BE2C (cell line): ENCODE measurements at regions not wholly inside any gene's neighbourhood (a gene's known extent, or its start where the extent isn't known, plus 50 kb on each side); places are given as distances from the start of the nearest gene placed in this dataset.

Source experiments
- DNase-seq: peaks from one replicate; pipeline ENCODE4 v3.0.0-alpha.2; 2020
- H3K27me3 ChIP-seq: fragments of 250-450 bp; sonication (Bioruptor Pico); 2 replicates; pipeline ENCODE4 v1.5.1; 2020; ENCODE audit warnings: mild to moderate bottlenecking
- H3K36me3 ChIP-seq: fragments of 250-450 bp; sonication (Bioruptor Pico); 2 replicates; pipeline ENCODE4 v1.5.1; 2020; ENCODE audit warnings: mild to moderate bottlenecking
- H3K4me1 ChIP-seq: fragments of 250-450 bp; sonication (Bioruptor Pico); 2 replicates; pipeline ENCODE4 v1.5.1; 2020
- H3K4me3 ChIP-seq: 2 replicates; pipeline ENCODE4 v1.5.1; 2011; ENCODE audit warnings: low read depth, low read length
- H3K9me3 ChIP-seq: fragments of 250-450 bp; sonication (Bioruptor Pico); 2 replicates; pipeline ENCODE4 v1.5.1; 2020
- CTCF ChIP-seq: IDR thresholded peaks from 2 replicates; pipeline ENCODE4 v1.5.1; 2012; ENCODE audit warnings: mild to moderate bottlenecking, low read depth, low read length

DNA sequence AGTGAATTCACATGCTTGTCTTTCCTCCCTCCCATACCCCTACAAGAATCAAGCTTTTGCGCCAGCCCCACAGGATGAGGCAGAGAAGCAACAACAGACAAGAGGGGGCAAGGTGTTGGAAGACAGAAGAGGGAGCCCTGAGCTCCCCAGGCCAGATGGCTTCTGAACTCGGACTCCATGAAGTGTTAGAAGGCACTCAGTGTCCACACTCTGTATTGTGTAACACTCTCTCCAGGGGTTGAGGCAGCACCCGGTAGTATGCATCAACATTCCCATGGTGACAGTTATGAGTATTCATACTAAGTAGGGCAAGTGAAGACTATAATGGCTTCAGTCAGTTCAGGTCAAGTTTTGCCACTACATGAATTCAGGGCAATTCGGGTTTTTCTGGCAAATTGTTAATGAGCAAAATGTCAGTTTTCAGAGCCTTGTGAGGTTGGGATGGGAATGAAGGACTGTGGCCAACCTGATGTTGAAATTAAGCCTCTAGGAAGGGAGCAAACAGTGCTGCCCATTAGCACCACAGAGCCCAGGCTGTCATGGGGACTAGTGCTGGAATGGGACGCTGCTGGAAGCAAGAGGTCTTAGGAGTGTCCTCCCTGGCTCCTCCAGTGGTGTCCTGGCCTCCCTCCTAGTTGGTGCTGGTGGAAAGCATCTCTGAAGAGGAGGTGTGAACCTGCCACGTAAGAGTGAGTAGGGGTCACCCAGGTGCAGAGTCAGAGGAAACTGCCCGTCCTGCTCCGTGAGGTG lies 79.4 kb downstream of the KLF15 start:
- H3K27me3 ChIP-seq: peaks cover 5% of the 10 kb centered on the region; the same call in 1 of the 2 replicates
- H3K4me3 ChIP-seq: no peak overlapping the region
- H3K4me1 ChIP-seq: no peaks in the 10 kb centered on the region
- TF ChIP-seq CTCF: no peak
- no peaks in the 10 kb centered on the region for H3K36me3 ChIP-seq
- no peaks in the 10 kb centered on the region for H3K9me3 ChIP-seq
- DNase-seq: no peak

- Histone ChIP-seq H3K27me3 (no peaks in the 10 kb centered on the region), H3K9me3 (no peaks in the 10 kb centered on the region), H3K4me3 (no peak overlapping the region), H3K4me1 (no peaks in the 10 kb centered on the region), H3K36me3 (no peaks in the 10 kb centered on the region)
- no peak for DNase-seq
- no peak for TF ChIP-seq CTCF
Measured at GRCh38 chr3:126275620-126275904, 81.6 kb downstream of the KLF15 start.

GRCh38 chr3:126274735-126275619 lies 82.2 kb downstream of the KLF15 start:
- no peak for DNase-seq
- Histone ChIP-seq H3K4me1 (no peaks in the 10 kb centered on the region), H3K4me3 (no peak overlapping the region), H3K9me3 (no peaks in the 10 kb centered on the region), H3K27me3 (no peaks in the 10 kb centered on the region), H3K36me3 (no peaks in the 10 kb centered on the region)
- TF ChIP-seq CTCF: no peak

DNA sequence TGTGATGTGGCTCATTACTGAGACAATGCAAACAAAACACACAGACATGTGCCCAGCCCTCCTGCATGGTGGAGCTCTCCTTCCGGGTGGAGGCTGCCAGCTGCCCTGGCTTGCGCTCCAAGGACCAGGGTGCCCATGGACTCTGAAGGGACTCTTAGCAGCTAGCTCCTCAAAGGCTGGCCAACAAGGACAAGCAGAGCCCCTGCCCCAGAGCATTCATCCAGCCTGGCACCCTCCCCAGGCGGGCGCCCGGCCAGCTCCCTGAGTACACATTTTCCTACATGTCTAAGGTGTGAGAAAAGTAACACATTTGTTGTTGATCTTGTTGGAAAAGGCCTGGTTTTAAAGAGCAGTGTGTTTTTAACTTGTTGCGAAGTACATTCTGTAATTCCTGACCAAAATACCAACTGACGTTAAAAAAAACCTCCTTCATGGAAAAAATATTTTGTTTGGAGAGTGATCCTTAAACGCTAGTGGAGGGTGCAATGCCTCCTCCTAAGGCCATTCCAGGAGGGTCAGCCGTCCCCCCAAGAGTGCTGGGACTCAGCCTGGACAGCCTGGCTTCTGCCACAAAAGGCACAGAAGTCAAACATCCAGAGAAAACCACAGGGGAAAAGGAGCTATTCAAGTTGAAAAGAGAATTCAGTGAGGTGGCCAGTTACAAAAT lies 86.9 kb downstream of the KLF15 start:
- no peaks in the 10 kb centered on the region for H3K9me3 ChIP-seq
- H3K27me3 ChIP-seq: peaks cover 3% of the 10 kb centered on the region; the same call in 1 of the 2 replicates
- TF ChIP-seq CTCF: no peak
- DNase-seq: no peak
- no peak overlapping the region for H3K4me3 ChIP-seq
- H3K4me1 ChIP-seq: no peaks in the 10 kb centered on the region
- H3K36me3 ChIP-seq: no peaks in the 10 kb centered on the region

GRCh38 chr3:126269354-126269753 lies 87.9 kb downstream of the KLF15 start:
- Histone ChIP-seq H3K4me1 (no peaks in the 10 kb centered on the region), H3K36me3 (no peaks in the 10 kb centered on the region), H3K9me3 (no peaks in the 10 kb centered on the region), H3K4me3 (no peak overlapping the region), H3K27me3 (peaks cover 3% of the 10 kb centered on the region; the same call in 1 of the 2 replicates)
- DNase-seq: no peak
- no peak for TF ChIP-seq CTCF
